ENCODE measurements at regions not wholly inside any gene's neighbourhood (a gene's known extent, or its start where the extent isn't known, plus 50 kb on each side); places are given as distances from the start of the nearest gene placed in this dataset.
"Not testable (repeated sequence)": the region's sequence is repeated elsewhere in the genome, so short reads cannot be mapped to it uniquely, and the experiment has no call there.

GRCh38 chr12:62028536-62028935, 231.7 kb upstream of the USP15 start:
- in situ Hi-C loops (cut with HindIII; ENCODE audit: low pct_ligation_motif_present, low pct_unique_long_range_greater_than_20kb, low sequenced_read_pairs): no loop called here
- no peak for DNase-seq

- in situ Hi-C loops (cut with HindIII; ENCODE audit: low pct_ligation_motif_present, low pct_unique_long_range_greater_than_20kb, low sequenced_read_pairs): no loop called here
- DNase-seq: no peak
Measured at GRCh38 chr12:62032870-62033269, 227.3 kb upstream of the USP15 start.

GRCh38 chr12:62044450-62045135, 215.6 kb upstream of the USP15 start:
- in situ Hi-C loops (cut with HindIII; ENCODE audit: low pct_ligation_motif_present, low pct_unique_long_range_greater_than_20kb, low sequenced_read_pairs): no loop called here
- DNase-seq: no peak

GRCh38 chr12:62045211-62045610, 215.0 kb upstream of the USP15 start:
- DNase-seq: no peak
- in situ Hi-C loops (cut with HindIII; ENCODE audit: low pct_ligation_motif_present, low pct_unique_long_range_greater_than_20kb, low sequenced_read_pairs): no loop called here

- no peak for DNase-seq
- in situ Hi-C loops (cut with HindIII; ENCODE audit: low pct_ligation_motif_present, low pct_unique_long_range_greater_than_20kb, low sequenced_read_pairs): no loop called here
Measured at GRCh38 chr12:62050785-62051184, 209.4 kb upstream of the USP15 start.

GRCh38 chr12:62069976-62070375, 190.2 kb upstream of the USP15 start:
- DNase-seq: no peak
- in situ Hi-C loops (cut with HindIII; ENCODE audit: low pct_ligation_motif_present, low pct_unique_long_range_greater_than_20kb, low sequenced_read_pairs): no loop called here

- in situ Hi-C loops (cut with HindIII; ENCODE audit: low pct_ligation_motif_present, low pct_unique_long_range_greater_than_20kb, low sequenced_read_pairs); DNase-seq: not testable (repeated sequence)
Measured at GRCh38 chr12:62073236-62073635, 187.0 kb upstream of the USP15 start.

- DNase-seq: no peak
Measured at GRCh38 chr12:62075870-62076269, 184.3 kb upstream of the USP15 start.

GRCh38 chr12:62078020-62078419, 182.2 kb upstream of the USP15 start:
- in situ Hi-C loops (cut with HindIII; ENCODE audit: low pct_ligation_motif_present, low pct_unique_long_range_greater_than_20kb, low sequenced_read_pairs): no loop called here
- DNase-seq: no peak

More at GRCh38 chr12:62075870-62076269, 184.3 kb upstream of the USP15 start:
- in situ Hi-C loops (cut with HindIII; ENCODE audit: low pct_ligation_motif_present, low pct_unique_long_range_greater_than_20kb, low sequenced_read_pairs): no loop called here

GRCh38 chr12:62082448-62082847, 177.8 kb upstream of the USP15 start:
- in situ Hi-C loops (cut with HindIII; ENCODE audit: low pct_ligation_motif_present, low pct_unique_long_range_greater_than_20kb, low sequenced_read_pairs): no loop called here
- no peak for DNase-seq

- DNase-seq: no peak
- in situ Hi-C loops (cut with HindIII; ENCODE audit: low pct_ligation_motif_present, low pct_unique_long_range_greater_than_20kb, low sequenced_read_pairs): no loop called here
Measured at GRCh38 chr12:62098132-62098531, 162.1 kb upstream of the USP15 start.

GRCh38 chr12:62103748-62104147, 156.5 kb upstream of the USP15 start:
- in situ Hi-C loops (cut with HindIII; ENCODE audit: low pct_ligation_motif_present, low pct_unique_long_range_greater_than_20kb, low sequenced_read_pairs): no loop called here
- no peak for DNase-seq

GRCh38 chr12:62106547-62107185, 153.5 kb upstream of the USP15 start:
- no peak for DNase-seq
- in situ Hi-C loops (cut with HindIII; ENCODE audit: low pct_ligation_motif_present, low pct_unique_long_range_greater_than_20kb, low sequenced_read_pairs): no loop called here

- DNase-seq: no peak
- in situ Hi-C loops (cut with HindIII; ENCODE audit: low pct_ligation_motif_present, low pct_unique_long_range_greater_than_20kb, low sequenced_read_pairs): no loop called here
Measured at GRCh38 chr12:62113366-62114011, 146.7 kb upstream of the USP15 start.

- in situ Hi-C loops (cut with HindIII; ENCODE audit: low pct_ligation_motif_present, low pct_unique_long_range_greater_than_20kb, low sequenced_read_pairs): no loop called here
- no peak for DNase-seq
Measured at GRCh38 chr12:62116986-62117385, 143.2 kb upstream of the USP15 start.

GRCh38 chr12:62123721-62124203, 136.4 kb upstream of the USP15 start:
- peak; percentile 62 for DNase-seq
- in situ Hi-C loops (cut with HindIII; ENCODE audit: low pct_ligation_motif_present, low pct_unique_long_range_greater_than_20kb, low sequenced_read_pairs): no loop called here

- in situ Hi-C loops (cut with HindIII; ENCODE audit: low pct_ligation_motif_present, low pct_unique_long_range_greater_than_20kb, low sequenced_read_pairs): no loop called here
- no peak for DNase-seq
Measured at GRCh38 chr12:62127516-62127915, 132.7 kb upstream of the USP15 start.

GRCh38 chr12:62128175-62128975, 131.8 kb upstream of the USP15 start:
- in situ Hi-C loops (cut with HindIII; ENCODE audit: low pct_ligation_motif_present, low pct_unique_long_range_greater_than_20kb, low sequenced_read_pairs): no loop called here
- no peak for DNase-seq

- in situ Hi-C loops (cut with HindIII; ENCODE audit: low pct_ligation_motif_present, low pct_unique_long_range_greater_than_20kb, low sequenced_read_pairs): no loop called here
- DNase-seq: no peak
Measured at GRCh38 chr12:62129291-62129690, 130.9 kb upstream of the USP15 start.

All from ACHN (cell line).